ENCODE measurements at regions not wholly inside any gene's neighbourhood (a gene's known extent, or its start where the extent isn't known, plus 50 kb on each side); places are given as distances from the start of the nearest gene placed in this dataset.
"Not testable (repeated sequence)": the region's sequence is repeated elsewhere in the genome, so short reads cannot be mapped to it uniquely, and the experiment has no call there.

DNA sequence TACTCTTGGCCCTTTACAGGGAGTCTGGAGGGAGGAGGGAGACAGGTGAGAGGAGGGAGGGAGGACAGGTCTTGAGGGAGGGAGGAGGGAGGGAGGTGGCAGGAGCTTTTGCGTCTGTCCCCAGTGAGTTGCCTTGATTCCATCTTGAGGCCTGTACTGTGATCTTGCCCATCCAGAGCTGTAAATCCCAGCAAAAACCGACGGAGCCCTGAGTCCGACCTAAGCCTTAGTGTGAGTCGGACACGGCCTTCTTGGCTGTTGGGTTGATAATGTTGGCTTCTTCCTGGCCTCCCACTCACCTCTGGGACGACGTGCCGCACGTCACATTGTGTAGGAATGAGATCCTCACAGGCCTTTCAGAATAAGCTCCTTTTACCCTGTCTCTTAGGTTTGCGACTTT is 72.5 kb downstream of the RGS12 start:
- no peak for DNase-seq

GRCh38 chr4:3365871-3366842 is 73.3 kb downstream of the RGS12 start:
- no peak for DNase-seq

- DNase-seq, result no peak
Observed at GRCh38 chr4:3366893-3367775, 74.3 kb downstream of the RGS12 start.

DNA sequence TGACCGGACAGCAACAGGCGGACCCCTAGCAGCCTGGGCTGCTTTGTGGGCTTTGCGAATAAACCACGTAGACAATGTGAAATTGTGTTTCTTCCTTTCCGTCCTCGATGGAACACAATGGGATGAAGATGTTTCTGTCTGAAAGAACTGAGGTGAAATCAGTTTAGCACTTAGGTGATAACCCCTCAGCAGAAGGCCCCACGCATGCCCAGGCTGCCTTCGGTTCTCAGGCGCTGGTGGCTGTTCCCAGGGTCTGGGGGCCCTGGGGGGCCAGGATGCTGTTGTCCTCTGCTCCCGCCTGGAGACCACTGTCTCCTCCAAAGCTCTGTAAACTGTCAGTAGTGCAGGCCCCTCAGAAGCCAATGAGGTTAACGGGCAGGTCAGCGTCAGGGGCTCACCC is 73.9 kb upstream of the HGFAC start:
- DNase-seq, result no peak

- DNase-seq, result no peak
Observed at GRCh38 chr4:3368334-3368733, 73.4 kb upstream of the HGFAC start.

DNA sequence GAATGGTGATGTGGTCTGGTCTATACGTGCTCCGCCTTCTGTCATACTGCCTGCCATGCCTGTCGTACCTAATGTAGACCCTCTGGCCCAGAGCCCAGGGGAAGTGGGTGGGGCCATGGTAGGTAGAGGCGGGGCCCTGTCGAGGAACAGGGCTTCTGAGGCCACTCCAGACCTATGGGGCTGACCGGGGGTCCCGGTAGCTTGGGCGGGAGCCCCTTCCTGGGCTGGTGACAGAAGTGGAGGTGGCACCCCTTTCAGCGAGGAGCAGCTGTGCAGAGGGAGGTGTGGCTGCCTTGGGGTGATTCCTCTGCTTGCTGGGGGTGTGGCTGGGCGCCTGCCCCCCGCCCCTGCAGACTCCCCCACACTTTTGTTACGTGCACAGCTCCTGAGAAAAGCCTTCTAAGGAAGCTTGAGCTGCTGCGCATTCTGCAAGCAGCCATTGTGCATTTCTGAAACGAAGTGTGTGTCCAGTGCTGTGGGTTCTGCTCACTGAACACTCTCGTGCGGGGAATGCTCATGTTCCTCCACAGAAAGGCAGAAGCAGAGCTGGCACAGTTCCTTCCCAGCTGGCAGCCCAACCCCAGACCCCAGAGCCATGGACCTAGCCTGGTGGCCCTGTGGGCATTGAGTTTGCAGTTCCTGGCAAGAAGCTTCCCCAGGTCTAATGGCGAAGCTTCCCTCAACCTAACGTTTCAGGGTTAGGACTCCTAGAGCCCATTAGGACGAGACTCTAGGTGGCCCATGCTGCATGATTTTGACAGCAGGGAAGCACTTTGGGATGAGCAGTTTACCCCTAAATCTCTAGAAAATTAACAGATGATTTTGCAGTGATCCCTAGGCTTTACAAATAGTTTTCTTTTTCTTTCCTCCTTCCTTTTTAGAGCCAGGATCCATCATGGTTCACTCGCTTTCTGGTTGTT is 72.7 kb upstream of the HGFAC start:
- DNase-seq, result no peak

- peak; percentile 57 for DNase-seq
Observed at GRCh38 chr4:3369781-3370674, 71.7 kb upstream of the HGFAC start.

DNA sequence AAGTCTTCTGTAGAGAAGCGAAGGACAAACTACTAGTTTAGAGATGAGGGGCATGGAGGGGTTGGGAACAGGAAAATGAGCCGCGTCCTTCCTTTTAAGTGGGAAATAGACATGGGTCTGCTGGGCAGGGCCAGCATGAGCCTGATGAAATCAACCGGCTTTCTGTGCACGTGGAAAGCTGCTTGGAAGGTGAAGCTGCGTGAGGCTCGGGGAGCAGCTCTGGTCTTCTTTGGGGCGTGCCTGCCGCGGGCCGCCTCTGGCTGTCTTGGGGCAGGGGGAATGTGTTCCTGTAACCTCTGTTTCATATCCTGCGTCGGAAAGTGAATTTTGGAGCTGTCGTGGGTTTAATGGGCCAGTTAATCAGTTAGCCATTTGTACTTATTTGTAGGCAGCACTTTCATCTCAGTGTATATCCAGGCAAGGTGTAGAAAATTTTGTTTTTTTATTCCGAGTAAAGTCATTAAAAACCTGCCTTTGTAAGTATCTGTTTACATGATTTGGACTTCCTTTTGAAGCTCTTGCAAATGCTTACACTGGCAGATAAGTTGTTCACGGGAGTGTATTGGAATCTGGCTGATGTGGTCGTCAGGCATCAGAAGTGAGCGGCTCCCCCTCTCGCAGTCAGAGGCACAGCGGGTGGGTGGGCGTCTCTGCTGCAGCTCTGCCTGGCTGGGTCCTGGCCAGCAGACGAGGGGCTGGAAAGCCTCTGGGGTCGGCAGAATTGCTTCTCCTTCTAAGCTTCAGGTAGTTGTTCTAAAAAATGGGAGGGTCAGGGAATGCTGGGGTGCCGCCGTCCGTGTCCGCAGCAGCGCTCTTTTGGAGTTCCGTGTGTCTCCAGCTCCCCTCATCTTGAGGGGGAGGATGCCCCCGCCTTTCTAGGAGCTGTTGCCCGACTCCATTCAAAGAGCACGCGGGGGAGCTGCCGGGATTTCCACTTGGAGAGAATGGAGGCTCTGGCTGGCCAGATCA is 70.5 kb upstream of the HGFAC start:
- no peak for DNase-seq

- no peak for DNase-seq
Observed at GRCh38 chr4:3372264-3372932, 69.4 kb upstream of the HGFAC start.

- no peak for DNase-seq
Observed at GRCh38 chr4:3372933-3373465, 68.8 kb upstream of the HGFAC start.

- DNase-seq, result no peak
Observed at GRCh38 chr4:3373468-3373867, 68.3 kb upstream of the HGFAC start.

DNA sequence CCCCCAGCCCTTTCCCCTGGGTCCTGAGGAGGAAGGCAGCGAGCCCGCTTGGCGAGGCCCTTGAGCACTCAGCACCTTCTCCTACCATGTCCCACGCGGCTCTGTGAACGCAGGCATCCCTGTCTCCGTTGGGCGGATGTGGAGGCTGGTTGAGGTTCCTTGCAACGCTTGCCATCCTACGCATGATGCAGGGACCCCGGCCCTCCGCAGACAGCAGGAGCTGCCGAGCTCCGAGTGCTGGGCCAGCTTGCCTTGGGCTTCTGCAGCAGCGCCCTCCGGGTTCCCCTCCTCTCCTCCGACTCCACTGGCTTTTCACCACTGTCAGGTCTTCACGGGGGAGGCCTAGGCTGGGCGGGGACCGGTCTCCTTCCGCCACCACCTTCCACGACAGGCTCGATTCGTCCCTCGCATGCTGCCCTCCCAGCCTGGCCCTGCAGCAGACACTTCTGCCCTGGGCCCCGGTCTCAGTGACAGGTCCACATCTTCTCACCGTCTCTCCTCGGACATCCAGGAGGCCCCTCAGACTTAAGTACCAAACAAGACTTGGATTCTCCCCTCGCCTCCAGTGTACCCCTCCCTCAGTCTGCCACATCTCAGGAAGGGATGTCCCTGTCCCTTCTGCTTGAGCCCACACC is 67.6 kb upstream of the HGFAC start:
- no peak for DNase-seq

GRCh38 chr4:3374667-3375066 is 67.1 kb upstream of the HGFAC start:
- no peak for DNase-seq

DNA sequence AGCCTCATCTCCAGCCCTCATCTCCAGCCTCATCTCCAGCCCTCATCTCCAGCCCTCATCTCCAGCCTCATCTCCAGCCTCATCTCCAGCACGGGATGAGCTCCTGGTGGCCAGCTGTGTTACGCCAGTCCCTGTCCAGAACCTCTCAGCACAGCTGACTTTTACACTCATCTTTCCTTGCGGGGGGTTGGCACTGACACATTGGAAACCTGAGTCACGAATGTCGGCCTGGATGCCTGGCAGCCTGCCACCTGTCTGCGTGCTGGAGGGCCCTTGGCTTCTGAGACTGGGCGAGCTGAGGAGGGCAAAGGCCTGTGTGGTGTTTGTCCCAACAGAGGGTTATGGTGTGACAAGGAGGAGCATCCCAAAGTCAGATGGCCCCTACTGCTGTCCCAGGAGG is 66.1 kb upstream of the HGFAC start:
- no peak for DNase-seq

DNA sequence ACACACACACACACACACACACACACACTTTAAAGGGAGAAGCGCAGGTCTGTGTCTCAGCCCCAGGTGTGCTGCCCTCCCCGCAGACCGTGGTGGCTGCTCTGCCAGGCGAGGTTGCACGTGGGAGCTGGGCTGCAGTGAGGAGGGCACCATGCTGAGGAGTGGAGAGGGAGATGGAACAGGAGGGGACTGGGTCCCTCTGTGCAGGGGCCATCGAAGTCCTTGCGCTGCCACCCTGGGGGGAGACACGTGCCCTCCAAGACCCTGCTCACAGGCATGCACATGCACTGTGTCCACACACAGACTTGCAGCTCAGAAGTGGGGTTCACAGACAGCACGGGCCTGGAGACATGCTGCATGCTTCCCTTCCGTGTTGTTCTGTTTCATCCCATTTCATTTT is 65.5 kb upstream of the HGFAC start:
- no peak for DNase-seq

DNA sequence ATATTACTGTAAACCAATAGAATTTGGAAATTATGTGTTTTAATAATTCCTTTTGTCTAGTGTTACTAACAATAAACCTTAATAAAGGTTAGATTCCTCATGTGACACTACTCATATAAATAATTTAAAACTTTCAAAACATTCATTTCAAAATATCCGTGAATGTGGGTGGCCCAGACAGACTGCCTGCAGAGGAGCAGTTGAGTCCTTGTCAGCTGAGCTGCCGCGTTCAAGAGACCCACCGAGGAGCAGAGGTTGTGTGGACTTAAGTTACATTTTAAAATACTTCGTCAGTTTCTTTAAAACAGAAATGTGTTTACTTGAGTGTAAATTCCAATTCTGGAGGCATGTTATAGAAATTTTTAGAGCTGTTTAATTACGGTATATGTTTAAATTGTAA is 64.2 kb upstream of the HGFAC start:
- DNase-seq, result no peak

DNA sequence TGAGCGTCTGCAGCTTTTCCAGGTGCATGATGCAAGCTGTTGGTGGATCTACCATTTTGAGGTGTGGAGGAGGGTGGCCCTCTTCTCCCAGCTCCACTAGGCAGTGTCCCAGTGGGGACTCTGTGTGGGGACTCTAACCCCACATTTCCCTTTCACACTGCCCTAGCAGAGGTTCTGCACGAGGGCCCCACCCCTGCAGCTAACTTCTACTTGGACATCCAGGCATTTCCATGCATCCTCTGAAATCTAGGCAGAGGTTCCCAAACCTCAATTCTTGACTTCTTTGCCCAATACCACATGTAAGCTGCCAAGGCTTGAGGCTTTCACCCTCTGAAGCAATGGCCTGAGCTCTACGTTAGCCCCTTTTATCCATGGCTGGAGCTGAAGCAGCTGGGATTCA is 61.4 kb upstream of the HGFAC start:
- DNase-seq, result not testable (repeated sequence)

GRCh38 chr4:3381208-3381607 is 60.6 kb upstream of the HGFAC start:
- DNase-seq, result not testable (repeated sequence)

DNA sequence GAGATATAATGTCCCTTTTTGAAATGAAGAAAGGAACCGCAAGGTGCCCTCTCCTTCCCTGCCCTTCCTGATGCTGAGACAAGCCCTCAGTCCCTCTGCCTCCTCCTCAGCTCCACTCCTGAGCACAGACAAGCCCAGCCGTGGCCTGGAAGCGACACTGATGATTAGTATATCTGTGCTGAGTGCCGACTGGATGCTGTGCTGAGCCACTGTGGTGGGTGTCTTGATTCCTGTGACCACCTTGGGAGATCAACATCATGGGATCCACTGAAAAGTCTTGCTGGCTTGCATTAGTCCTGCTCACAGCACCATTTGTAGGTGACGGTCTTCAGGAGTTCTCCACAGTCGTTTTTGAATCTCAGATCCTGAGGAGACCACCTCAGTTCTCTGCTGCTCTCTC is 59.5 kb upstream of the HGFAC start:
- no peak for DNase-seq
